Mesothelial cell of epicardium (in vitro differentiated cells): ENCODE measurements at regions not wholly inside any gene's neighbourhood (a gene's known extent, or its start where the extent isn't known, plus 50 kb on each side); places are given as distances from the start of the nearest gene placed in this dataset.
"Not testable (repeated sequence)": the region's sequence is repeated elsewhere in the genome, so short reads cannot be mapped to it uniquely, and the experiment has no call there.

Experiments
- DNase-seq, 2 experiments: peaks; one replicate each; pipeline ENCODE4 v3.0.0; 2021; ENCODE audit warnings: low spot score in 2 of 2; ENCODE audit not compliant: unreplicated experiment in 2 of 2
- H3K27ac Mint-ChIP-seq: 2 replicates; pipeline ENCODE4 v1.8.0; 2021; ENCODE audit warnings: mixed read lengths
- H3K27me3 Mint-ChIP-seq: 2 replicates; pipeline ENCODE4 v1.8.0; 2021; ENCODE audit warnings: low read depth, mixed read lengths
- H3K36me3 Mint-ChIP-seq: 2 replicates; pipeline ENCODE4 v1.8.0; 2021; ENCODE audit warnings: mixed read lengths
- H3K4me1 Mint-ChIP-seq: 2 replicates; pipeline ENCODE4 v1.8.0; 2021; ENCODE audit warnings: mixed read lengths
- H3K4me3 Mint-ChIP-seq: 2 replicates; pipeline ENCODE4 v1.8.0; 2021; ENCODE audit warnings: mild to moderate bottlenecking, moderate library complexity, mixed read lengths
- H3K9me3 Mint-ChIP-seq: 2 replicates; pipeline ENCODE4 v1.8.0; 2021; ENCODE audit warnings: mixed read lengths
- CTCF ChIP-seq: fragments of 200-600 bp; sonication (generic); IDR thresholded peaks from one replicate; pipeline ENCODE4 v1.5.0; 2021; ENCODE audit warnings: antibody characterized with exemption; ENCODE audit not compliant: unreplicated experiment

GRCh38 chr3:10688126-10688525, 127.9 kb upstream of the SLC6A11 start:
- TF ChIP-seq CTCF: no peak
- Mint-ChIP-seq H3K27me3 (peaks cover 54% of the 10 kb centered on the region), H3K27ac (no peak overlapping the region), H3K9me3 (no peaks in the 10 kb centered on the region), H3K4me3 (no peak overlapping the region), H3K4me1 (no peaks in the 10 kb centered on the region), H3K36me3 (no peaks in the 10 kb centered on the region)
- DNase-seq: no peak

DNA sequence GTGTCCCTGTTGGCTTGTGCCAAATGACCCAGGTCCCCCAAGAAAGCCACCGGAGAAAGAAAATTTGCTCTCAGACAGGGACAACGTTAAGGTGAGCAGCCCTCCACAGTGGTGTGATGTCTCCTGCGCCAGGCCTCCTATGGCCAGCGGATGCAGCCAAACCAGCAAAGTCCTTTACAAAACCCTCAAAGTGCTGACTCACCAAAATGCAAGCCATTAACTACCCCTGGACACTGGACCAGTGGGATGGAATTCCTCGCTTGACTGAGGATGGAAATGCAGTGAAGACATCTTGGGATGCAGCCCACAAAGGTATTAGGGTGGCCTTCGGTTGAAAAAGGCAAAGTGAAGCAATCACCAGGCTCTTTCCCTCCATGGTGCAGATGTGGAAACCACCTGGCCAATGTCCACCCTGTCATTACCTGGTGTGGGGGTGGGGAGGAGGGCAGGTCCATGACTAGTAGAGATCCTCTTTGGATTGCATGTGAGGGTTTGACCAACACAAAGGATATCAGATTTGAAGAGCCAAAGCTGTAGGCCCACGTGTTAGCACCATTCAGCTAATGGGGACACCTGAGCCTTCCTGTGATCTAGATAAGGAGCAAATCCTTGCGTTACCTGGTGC, 127.4 kb upstream of the SLC6A11 start:
- H3K27ac Mint-ChIP-seq: no peak overlapping the region
- H3K9me3 Mint-ChIP-seq: no peaks in the 10 kb centered on the region
- H3K4me1 Mint-ChIP-seq: no peaks in the 10 kb centered on the region
- H3K27me3 Mint-ChIP-seq: peaks cover 54% of the 10 kb centered on the region
- no peak for DNase-seq
- H3K4me3 Mint-ChIP-seq: no peak overlapping the region
- TF ChIP-seq CTCF: no peak
- H3K36me3 Mint-ChIP-seq: no peaks in the 10 kb centered on the region

DNA sequence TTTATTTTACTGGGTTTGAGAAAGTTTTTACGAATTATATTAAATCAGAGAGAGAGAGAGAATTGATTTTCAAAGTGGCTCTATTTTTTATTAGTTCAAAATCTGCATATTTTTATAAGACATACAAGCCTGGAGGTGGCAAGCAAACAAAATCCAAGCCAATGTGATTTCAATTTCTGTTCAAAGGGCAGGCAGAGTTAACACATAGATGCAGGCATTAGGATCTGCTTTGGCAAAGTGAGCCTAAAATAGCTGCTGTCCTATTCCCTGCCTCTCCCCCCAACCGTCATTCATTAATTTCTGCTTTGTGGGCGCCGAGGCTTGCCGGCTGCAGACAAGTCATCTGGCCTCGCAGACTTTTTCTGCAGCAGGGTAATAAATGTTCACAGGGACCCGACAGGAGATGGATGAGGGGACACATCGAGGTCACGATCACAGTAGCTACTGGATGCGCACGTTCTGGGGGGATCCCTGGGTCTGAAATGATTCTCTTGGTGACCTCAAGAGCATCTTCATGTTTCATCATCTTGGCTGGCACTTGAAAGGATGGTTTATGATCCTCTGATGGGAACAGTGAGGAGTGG, 123.9 kb upstream of the SLC6A11 start:
- no peak for DNase-seq
- Mint-ChIP-seq H3K9me3 (no peaks in the 10 kb centered on the region), H3K36me3 (no peaks in the 10 kb centered on the region), H3K4me3 (no peak overlapping the region), H3K4me1 (no peaks in the 10 kb centered on the region), H3K27me3 (peaks cover 62% of the 10 kb centered on the region), H3K27ac (no peak overlapping the region)
- TF ChIP-seq CTCF: no peak

- Mint-ChIP-seq H3K36me3 (no peaks in the 10 kb centered on the region), H3K27me3 (peaks cover 66% of the 10 kb centered on the region), H3K4me1 (no peaks in the 10 kb centered on the region), H3K27ac (no peak overlapping the region), H3K9me3 (no peaks in the 10 kb centered on the region), H3K4me3 (no peak overlapping the region)
- no peak for DNase-seq
- TF ChIP-seq CTCF: no peak
These were observed 122.6 kb upstream of the SLC6A11 start for GRCh38 chr3:10693457-10693856.

DNA sequence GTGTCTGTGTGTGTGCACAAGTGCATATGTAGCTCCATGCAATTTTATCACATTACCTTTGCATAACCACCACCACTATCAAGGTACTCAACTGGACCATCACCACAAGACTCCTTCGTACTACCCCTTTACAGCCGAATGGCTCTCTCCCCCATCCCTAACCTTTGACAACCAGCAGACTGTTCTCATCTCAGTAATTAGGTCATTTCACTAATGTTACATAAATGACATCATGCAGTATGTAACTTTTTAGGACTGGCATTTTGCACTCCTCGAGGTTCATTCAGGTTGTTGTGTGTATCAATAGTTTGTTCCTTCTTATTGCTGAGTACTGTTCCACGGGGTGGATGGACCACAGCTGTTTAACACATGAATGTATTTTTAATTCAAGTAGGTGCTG, 121.8 kb upstream of the SLC6A11 start:
- no peak overlapping the region for H3K4me3 Mint-ChIP-seq
- no peaks in the 10 kb centered on the region for H3K9me3 Mint-ChIP-seq
- TF ChIP-seq CTCF: no peak
- no peaks in the 10 kb centered on the region for H3K4me1 Mint-ChIP-seq
- H3K36me3 Mint-ChIP-seq: no peaks in the 10 kb centered on the region
- H3K27me3 Mint-ChIP-seq: peaks cover 63% of the 10 kb centered on the region
- DNase-seq: no peak
- no peak overlapping the region for H3K27ac Mint-ChIP-seq

DNA sequence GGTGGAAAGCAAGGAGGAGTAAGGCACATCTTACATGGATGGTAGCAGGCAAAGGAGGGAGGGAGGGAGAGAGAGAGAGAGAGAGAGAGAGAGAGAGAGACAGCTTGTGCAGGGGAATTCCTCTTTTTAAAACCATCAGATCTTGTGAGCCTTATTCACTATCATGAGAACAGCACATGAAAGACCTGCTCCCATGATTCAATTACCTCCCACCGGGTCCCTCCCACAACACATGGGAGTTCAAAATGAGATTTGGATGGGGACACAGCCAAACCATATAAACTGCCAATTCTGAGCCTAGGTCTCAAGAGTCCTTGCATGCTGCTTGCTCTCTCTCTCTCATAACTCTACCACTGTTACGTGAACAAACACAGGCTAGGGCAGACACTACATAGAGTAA, 120.8 kb upstream of the SLC6A11 start:
- H3K9me3 Mint-ChIP-seq: not testable (repeated sequence)
- H3K27me3 Mint-ChIP-seq: peaks cover 61% of the 10 kb centered on the region

More for the DNA sequence above, 120.8 kb upstream of the SLC6A11 start:
- H3K4me3 Mint-ChIP-seq, H3K27ac Mint-ChIP-seq, H3K36me3 Mint-ChIP-seq, H3K4me1 Mint-ChIP-seq, DNase-seq: not testable (repeated sequence)
